Stimulated activated CD4-positive, alpha-beta T cell treated with anti-CD3 and anti-CD28 coated beads, TNF-alpha, amount 100 ng/mL, for 24 hours (primary cell): ENCODE measurements at regions not wholly inside any gene's neighbourhood (a gene's known extent, or its start where the extent isn't known, plus 50 kb on each side); places are given as distances from the start of the nearest gene placed in this dataset.

Experiments used
- DNase-seq, 3 experiments: peaks; one replicate each; pipeline ENCODE4 v3.0.0-alpha.2; 2020; ENCODE audit warnings: low read depth in 3 of 3

DNA sequence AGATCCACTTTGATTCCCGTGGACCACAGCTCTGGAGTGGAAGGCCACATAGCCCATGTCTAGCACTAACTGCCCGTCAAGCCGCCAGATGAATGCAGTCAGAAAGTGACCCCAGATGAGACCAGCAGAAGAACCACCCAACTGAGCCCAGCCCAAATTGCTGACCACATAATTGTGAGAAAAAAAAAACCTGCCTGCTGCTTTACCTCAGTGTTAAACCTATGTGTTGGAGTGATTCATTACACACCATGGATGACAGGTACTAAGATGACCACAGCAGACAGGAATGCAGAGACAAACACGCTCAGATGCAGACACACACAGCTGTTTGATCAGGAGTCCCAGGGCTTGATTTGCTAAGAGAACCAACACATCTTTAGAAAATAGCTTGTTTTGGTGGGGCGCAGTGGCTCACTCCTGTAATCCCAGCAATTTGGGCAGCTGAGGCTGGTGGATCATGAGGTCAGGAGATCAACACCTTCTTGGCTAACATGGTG lies 168.1 kb upstream of the PPP2R2D start:
- no peak for DNase-seq

DNA sequence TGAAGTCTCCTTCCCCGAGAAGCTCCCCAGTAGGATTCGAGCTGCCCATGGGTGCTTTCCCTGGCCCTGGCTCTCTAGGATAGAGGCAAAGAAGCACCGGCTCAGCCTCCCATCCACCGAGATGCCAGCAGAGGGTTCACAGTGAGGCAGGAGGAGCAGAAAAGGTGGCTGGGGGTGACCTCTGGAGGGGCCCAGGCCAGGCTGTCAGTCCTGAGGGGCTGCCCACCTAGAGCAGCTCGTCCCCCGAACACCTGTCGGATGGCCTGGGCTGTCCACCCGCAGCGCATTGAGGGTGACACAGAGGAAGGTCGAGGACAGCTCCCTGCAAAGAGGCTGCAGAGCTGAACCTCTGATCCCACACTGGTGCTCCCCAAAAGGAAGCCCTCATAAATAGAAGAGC lies 167.2 kb upstream of the PPP2R2D start:
- DNase-seq, result no peak

GRCh38 chr10:131735577-131735976 lies 165.2 kb upstream of the PPP2R2D start:
- no peak for DNase-seq

DNA sequence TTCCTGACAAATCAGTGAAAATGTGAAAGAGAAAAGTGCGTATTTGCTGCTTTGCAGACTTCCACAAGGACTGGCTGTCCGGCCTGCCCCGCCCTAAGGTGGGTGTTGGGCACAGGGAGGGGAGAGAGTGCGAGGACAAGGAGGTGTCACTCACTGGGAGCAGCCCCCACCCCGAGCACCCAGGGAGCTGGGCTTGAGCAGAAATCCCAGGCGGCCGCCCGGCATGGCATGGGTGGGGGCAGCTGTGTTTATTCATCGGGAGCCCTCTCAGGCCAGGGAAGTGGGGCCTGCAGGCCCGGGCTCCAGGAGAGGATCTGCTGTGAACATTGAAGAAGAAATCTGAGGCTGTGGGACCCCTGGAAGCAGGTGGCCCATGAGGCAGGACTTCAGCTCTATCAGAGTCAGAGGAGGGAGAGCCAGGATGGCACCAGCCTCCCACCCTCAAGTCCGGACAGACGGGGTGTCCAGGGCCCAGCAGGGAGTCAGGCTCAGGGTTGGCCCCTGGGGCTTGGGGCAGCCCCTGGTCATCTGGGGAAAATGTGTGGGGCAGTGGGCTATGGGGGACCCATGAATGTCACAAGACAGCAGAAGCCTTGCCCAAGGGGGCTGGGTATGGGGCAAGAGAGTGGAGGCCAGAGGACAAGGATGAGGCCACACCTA lies 164.4 kb upstream of the PPP2R2D start:
- no peak for DNase-seq

GRCh38 chr10:131737543-131738395 lies 163.0 kb upstream of the PPP2R2D start:
- DNase-seq, result no peak

DNA sequence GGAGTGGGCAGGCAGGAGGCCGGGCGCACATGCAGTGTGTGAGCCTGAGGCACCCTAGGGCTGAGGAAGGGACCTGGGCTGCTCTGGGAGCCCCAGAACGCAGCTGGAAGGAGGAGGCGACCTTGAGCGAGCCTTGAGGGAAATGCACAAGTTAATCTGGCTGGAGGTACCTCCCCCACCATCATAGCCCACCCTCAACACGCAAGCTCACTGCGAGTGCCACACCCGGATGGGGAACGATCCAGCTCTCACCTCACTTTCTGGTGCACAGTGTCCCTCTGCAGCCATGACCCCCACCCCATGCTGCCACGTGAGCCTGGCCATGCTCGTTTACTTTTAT lies 162.4 kb upstream of the PPP2R2D start:
- no peak for DNase-seq

- DNase-seq, result no peak
These were observed 161.6 kb upstream of the PPP2R2D start for GRCh38 chr10:131739206-131739605.

DNA sequence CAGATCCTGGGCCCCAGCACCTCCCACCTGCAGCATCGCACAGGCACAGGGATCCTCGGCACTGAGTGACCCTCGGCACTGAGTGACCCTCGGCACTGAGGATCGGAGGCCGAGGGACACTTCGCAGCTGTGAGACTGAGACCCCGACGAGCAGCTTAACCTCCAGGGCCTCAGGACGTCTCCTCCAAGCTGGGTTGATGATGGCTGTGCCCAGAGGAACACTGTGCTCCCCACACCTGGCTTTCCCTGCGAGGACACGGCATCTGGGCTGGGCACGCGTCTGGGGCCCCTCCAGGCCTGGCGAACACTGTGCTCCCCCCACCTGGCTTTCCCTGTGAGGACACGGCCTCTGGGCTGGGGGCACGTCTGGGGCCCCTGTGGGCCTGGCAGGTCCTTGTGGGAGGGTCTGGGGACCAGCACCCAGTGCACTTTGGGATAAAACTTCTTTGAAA lies 158.3 kb upstream of the PPP2R2D start:
- DNase-seq, result no peak

- no peak for DNase-seq
These were observed 157.3 kb upstream of the PPP2R2D start for GRCh38 chr10:131743190-131744151.

GRCh38 chr10:131744346-131744745 lies 156.5 kb upstream of the PPP2R2D start:
- DNase-seq, result no peak

- DNase-seq, result no peak
These were observed 155.2 kb upstream of the PPP2R2D start for GRCh38 chr10:131745591-131745990.

- no peak for DNase-seq
These were observed 154.5 kb upstream of the PPP2R2D start for GRCh38 chr10:131746241-131746711.

DNA sequence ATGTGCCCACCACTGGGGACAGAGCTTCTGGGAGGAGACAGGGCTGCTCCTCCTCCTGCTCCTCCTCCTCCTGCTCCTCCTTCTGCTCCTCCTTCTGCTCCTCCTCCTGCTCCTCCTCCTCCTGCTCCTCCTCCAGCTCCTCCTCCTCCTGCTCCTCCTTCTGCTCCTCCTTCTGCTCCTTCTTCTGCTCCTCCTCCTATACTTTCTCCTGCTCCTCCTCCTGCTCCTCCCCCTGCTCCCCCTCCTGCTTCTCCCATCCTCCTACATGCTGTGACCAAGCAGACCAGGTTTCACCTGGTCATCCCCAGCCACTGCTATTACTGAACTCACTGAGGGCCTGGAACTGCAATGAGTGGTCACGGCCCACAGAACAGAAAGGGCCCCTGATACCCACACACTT lies 154.0 kb upstream of the PPP2R2D start:
- DNase-seq, result no peak

GRCh38 chr10:131747251-131747650 lies 153.6 kb upstream of the PPP2R2D start:
- no peak for DNase-seq

DNA sequence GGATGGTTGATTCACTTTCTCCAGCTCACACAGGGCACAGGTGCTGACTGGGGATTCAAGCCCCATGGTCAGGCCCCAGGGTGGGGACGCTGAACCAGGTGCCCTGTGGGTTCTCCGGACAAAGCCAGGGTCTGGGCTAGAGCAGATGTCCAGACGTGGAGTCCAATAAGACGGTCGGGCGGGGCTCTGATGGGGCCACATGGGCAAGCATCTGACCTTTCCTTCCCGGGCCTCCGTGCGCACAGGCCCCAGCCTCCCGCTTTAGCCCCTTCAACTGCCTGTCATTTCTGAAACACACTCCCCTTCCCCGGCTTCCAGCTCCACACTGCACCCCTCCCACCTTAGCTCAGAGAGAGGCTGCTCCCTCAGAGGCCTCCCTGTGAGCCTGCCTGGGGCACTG lies 153.0 kb upstream of the PPP2R2D start:
- DNase-seq, result no peak

DNA sequence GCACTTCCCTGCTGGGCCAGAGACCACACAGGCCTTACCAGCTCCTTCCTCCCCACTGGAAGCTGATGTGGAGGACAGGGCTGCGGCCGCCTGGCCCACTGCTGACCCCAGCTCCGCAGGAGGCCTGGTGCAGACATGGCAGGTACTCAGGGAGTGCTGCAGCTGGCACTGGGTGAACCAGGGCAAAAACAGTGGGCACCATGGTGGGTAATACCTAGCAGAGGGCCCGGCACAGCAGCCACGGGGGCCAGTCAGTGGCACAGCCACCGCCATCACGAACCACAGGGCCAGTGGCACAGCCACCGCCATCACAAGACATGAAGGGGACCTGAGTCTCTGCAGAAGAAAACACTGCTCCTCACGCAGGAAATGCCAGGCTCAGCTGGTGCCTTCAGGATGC lies 152.6 kb upstream of the PPP2R2D start:
- no peak for DNase-seq

DNA sequence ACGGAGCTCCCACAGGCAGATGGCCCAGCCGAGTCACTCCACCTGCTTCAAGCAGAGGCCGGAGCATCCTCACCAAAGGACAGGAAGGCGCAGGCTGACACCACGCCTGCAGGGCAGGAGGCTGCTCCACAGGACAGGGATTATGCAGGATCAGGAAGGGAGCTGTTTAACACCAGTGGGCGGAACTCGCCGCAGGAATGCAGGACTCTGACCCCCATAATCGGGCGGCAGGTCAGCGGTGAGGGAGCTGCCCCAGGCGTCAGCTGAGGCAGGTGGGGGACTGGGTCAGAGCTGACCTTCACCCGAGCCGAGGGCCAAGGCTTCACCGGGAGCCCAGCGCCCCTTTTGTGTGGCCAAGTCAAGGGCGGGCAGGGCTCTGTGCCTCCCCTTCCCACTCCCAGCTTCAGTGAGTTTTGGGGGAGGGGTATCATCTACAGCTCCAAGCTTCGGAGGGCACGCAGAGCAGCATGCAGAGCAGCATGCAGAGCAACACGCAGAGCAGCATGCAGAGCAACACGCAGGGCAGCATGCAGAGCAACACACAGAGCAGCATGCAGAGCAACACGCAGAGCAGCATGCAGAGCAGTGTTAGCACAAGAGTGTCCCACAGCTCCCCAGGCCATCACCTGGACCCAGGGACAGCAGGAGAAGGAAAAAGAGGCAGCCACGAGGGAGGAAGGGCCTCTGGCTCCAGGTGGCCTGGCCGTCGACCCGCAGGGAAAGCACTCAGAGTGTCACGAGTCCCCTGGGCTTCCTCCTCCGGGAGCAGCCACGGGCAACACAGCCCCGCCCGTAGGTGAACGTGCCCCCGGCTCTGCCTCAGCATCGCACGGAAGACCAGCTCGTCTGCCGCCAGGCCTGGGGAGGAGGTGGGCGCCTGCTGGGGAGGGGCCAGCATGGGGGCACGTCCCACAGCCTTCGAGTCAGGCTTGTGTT lies 151.7 kb upstream of the PPP2R2D start:
- no peak for DNase-seq

- no peak for DNase-seq
These were observed 151.1 kb upstream of the PPP2R2D start for GRCh38 chr10:131749767-131750142.

DNA sequence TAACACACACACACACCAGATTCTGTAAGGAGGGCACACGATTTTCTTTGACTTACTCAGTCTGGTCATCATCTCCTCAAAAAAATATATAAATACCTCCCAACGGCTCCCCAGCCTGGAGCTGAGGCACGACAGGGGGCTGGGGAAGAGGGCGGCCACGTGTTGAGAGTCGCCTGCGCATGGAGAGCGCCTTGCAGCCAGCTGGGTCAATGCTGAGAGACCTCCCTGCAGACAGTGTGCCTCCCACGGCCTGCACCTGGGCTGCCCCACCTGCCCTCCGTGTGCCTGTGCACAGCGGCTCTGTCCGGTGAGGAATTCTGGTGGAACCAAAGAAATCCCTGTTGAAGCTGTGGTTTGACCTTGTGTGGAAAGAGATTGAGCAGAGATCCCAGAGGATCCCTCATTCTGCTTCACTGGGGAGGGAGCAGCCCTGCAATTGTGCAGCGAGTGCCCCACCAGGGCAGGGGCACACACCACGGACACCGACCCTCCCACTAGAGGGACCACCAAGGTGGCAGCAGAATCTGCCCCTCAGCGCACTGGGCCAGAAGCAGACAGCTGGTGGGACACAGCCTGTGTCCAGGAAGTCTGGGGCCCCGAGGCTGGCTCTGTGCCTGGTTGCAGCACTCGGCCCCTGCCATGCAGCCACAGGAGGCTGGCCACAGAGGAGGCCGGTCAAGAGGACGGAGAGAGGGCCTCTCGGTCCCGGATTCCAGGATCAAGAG lies 150.5 kb upstream of the PPP2R2D start:
- DNase-seq, result no peak
